Astrocyte (in vitro differentiated cells and primary cell): ENCODE measurements at regions not wholly inside any gene's neighbourhood (a gene's known extent, or its start where the extent isn't known, plus 50 kb on each side); places are given as distances from the start of the nearest gene placed in this dataset.

Experiments used
- EZH2 ChIP-seq: IDR thresholded peaks from 2 replicates; pipeline ENCODE4 v1.6.1; 2012; ENCODE audit warnings: mild to moderate bottlenecking, low read length, inconsistent platforms; ENCODE audit not compliant: insufficient read depth
- TF ChIP-seq, protein P1 (sequence below): IDR thresholded peaks from 2 replicates; pipeline ENCODE4 v1.5.1; 2011; ENCODE audit warnings: low read depth, mild to moderate bottlenecking, inconsistent platforms, low read length, moderate library complexity; ENCODE audit not compliant: insufficient read depth

DNA sequence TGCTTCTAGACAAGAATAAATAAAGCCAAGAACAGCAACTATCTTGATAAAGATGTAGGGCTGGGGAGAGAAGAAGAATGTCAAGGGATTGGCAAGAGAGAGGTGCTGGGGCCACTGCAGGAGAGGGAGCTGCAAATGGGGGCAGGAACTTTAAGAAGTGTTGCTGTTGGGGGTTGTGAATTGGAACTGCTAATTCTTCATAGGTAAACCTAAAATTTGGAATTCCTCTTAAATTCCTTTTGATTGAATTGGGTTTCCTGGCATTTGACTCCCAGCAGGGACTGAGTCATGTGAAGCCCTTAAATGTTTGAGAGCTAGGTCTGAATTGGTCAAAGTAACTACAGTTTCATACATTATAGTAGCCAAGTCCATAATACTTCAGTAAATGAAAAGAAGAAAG, 305.6 kb upstream of the TMTC4 start:
- TF ChIP-seq, protein P1, sequence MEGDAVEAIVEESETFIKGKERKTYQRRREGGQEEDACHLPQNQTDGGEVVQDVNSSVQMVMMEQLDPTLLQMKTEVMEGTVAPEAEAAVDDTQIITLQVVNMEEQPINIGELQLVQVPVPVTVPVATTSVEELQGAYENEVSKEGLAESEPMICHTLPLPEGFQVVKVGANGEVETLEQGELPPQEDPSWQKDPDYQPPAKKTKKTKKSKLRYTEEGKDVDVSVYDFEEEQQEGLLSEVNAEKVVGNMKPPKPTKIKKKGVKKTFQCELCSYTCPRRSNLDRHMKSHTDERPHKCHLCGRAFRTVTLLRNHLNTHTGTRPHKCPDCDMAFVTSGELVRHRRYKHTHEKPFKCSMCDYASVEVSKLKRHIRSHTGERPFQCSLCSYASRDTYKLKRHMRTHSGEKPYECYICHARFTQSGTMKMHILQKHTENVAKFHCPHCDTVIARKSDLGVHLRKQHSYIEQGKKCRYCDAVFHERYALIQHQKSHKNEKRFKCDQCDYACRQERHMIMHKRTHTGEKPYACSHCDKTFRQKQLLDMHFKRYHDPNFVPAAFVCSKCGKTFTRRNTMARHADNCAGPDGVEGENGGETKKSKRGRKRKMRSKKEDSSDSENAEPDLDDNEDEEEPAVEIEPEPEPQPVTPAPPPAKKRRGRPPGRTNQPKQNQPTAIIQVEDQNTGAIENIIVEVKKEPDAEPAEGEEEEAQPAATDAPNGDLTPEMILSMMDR = no peak
- no peak for TF ChIP-seq EZH2
